GM18873 (cell line): ENCODE measurements at regions not wholly inside any gene's neighbourhood (a gene's known extent, or its start where the extent isn't known, plus 50 kb on each side); places are given as distances from the start of the nearest gene placed in this dataset.

ENCODE experiments used
- ATAC-seq: cut with Tn5 transposase; IDR thresholded peaks from one replicate; pipeline ENCODE4 v1.9.1; 2021; ENCODE audit warnings: mild to moderate bottlenecking, moderate library complexity, moderate number of reproducible peaks; ENCODE audit not compliant: unreplicated experiment, low FRiP score

GRCh38 chr10:88023676-88024075 lies 160.3 kb downstream of the PTEN start:
- ATAC-seq: no peak

- no peak for ATAC-seq
These were observed 162.6 kb downstream of the PTEN start for GRCh38 chr10:88026031-88026430.

- no peak for ATAC-seq
These were observed 164.1 kb downstream of the PTEN start for GRCh38 chr10:88027570-88027969.

DNA sequence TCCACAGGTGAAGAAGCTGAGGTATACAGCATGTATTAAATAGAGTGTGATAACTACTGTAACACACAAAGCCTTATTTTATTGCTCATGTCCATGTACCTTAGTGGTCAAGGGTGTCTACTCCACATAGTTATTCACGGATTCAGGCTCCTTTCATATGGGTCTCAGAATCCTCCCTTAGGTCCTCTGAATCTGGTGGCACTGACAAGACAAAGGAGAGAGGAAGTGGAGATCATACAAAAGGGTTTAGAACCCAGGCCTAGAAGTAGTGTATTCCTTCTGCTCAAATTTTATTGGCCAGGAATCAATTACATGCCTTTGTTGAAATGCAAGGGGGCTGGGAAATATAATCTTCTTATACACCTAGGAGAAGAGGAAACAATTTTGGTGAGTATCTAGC lies 164.6 kb downstream of the PTEN start:
- no peak for ATAC-seq

DNA sequence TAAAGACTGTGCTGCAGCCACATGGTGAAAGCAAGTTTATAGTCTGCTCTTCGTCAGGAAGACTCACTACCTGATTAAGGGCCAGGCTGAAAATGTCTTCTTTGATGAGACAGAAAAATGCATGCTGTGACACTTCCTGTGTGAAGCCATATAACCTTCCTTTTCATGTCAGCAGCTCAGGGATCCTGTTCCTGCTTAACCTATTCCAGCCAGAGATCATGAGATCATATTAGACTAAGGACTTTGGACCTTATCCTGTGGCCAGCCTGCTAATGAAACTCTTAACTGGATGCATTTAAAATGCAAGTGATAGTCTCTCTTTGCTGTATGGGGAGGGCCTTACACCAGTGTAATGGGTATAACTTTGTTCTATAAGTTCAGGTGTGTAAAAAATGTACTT lies 165.2 kb downstream of the PTEN start:
- no peak for ATAC-seq

GRCh38 chr10:88032566-88032965 lies 169.1 kb downstream of the PTEN start:
- ATAC-seq: no peak

- no peak for ATAC-seq
These were observed 170.0 kb downstream of the PTEN start for GRCh38 chr10:88033385-88033784.

DNA sequence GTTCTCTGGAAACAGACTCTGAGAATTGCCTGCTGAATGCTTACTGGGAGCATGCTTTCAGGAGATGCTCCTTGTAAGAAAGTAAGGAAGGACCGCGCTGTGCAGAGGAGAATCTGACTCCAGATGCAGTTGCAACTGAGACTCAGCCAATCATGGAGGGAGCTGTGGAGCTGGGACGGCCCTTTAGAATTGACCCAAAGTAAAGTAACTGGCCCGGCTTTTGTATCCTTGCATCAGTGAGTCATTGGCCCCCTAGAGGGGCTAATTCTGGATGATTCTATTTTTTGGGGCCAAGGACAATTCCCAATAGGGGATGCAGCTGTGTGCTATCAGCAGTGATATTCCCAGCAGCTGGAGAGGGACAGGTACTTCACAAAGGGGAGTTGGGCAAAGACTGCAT lies 170.4 kb downstream of the PTEN start:
- ATAC-seq: no peak

DNA sequence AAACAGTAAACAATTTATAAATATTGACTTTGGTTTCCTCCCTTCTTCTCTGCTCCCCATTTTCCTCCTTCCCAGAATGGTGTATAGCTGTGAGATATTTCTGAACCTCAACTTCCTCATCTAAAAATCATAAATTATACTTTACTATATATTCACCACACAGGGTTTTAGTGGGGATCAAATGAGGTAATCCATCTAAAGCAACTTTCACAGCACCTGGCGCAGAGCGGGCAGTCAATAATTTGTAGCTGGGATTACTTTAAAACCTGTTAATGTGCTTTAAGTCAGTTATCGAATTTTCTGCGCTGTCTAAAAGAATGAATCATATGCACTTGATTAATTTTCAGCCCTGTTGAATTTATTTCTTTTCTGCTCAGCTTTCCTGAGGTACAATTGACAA lies 172.7 kb downstream of the PTEN start:
- no peak for ATAC-seq

DNA sequence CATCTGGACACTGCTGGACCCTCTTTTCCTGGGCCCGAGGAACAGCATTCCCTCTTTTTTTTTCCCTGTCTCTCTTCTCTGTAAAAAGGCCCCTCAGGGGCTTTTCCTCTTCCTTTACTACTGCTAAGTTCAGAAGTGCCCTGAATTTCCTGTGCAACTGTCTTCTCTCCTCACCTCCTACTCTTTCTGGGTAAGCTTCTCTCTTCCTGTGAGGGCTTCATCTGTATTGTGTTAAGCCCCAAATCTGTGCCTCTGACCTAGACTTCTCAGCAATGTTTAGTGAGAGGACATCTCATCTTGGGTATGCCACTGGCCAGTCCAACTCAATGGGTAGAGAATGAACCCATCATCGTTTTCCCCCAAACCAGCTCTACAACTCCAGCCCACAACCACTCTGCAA lies 174.2 kb downstream of the PTEN start:
- ATAC-seq: no peak

- no peak for ATAC-seq
These were observed 174.8 kb downstream of the PTEN start for GRCh38 chr10:88038268-88038667.

- ATAC-seq: no peak
These were observed 176.2 kb downstream of the PTEN start for GRCh38 chr10:88039496-88040200.

DNA sequence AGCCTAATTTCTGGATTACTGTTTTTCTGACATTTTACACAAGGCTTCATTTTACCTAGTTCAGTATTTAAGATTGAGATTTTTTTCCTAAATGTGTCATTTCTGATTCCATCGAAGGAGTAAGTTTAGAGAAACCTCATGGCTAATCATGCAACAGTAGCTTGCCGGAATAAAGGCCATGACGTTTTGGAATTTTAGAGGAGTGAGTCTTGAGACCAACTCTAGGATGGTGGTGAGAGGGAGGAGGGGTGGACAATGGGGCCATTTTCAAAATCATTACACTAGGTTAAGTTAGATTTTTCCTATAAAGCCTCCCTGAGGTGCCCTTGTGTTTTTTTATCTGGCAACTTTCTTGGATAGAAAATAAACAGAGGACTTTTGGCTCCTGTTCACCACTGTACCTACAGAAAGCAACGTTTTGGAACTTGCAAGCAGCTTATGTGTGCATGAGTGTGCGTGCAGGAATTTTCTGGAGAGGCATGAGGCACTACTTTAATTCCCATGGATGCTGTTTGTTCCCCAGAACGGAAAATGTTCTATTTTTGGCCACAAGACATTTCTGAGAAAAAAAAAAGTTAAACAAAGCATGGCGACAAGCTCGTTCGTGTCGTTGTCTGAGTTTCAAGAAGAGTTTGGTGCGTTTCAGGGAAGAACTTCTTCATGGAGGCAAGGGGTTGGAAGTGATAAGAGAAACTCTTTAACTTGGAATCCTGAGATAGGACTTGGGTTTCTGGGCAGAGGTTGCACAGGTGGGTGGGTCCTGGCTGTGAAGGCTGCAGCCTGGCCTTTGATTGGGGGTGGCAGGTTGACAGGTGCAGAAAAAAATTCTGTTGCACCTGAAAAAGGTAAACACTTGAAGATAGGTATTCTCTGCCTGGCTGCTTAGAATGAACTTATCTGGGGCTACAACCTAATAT lies 178.1 kb downstream of the PTEN start:
- ATAC-seq: no peak

GRCh38 chr10:88042160-88043100 lies 179.0 kb downstream of the PTEN start:
- no peak for ATAC-seq

GRCh38 chr10:88045096-88045495 lies 181.7 kb downstream of the PTEN start:
- no peak for ATAC-seq

GRCh38 chr10:88045656-88046415 lies 182.4 kb downstream of the PTEN start:
- no peak for ATAC-seq

DNA sequence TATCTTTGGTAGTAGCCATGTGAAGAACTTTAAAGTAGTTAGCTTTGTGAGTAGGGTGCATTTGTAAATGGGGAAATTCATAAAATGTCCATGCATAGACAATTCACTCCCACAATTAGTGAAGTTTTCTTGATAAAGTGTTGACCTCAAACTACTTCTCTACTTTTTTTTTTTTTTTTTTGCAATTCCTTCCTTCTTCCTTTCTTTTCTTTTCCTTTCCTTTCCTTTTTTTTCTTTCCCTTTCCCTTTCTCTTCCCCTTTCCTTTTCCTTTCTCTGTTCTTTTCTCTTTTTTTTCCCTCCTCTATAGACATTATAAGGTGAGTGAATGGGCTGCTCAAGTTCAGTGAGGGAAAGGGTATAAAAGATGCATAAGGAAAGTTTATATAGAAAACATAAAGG lies 184.2 kb downstream of the PTEN start:
- ATAC-seq: no peak

- ATAC-seq: no peak
These were observed 184.9 kb downstream of the PTEN start for GRCh38 chr10:88048312-88048711.

DNA sequence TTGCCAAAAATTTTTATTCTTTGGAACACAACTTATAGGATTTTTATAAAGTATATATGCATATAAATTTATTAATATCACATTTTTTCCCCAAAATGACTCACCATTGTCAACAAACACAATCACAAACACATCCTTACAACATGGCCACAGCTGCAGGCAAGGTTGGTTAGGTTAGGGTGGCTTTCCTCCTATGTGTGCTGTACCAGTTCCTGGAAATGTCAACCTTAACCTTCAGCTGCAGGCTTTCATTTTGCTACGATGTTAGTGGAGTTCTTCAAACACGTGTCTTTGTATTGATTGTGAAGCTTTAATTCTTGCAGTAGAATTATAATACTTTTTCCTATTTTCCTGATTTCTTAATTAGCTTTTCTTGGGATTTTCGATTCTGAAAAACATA lies 185.8 kb downstream of the PTEN start:
- no peak for ATAC-seq

DNA sequence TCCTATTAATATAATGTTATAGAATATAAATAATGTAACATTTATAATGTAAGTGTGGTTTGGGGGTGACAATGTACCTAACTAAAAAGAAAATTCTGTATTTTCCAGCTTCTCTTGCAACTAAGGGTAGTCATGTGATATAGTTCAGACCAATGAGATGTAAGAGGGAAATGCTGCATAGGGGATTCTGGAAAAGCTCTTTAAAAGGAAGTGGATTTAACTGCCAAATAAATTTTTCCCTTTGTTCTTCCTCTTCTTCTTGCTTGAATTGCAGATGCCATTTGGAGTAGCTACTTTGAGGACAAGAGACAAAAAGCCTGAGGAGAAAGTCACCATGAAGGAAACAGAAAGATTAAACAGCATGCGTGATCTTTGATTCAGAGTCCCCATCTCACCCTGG lies 194.3 kb downstream of the PTEN start:
- ATAC-seq: no peak
